ENCODE measurements at regions not wholly inside any gene's neighbourhood (a gene's known extent, or its start where the extent isn't known, plus 50 kb on each side); places are given as distances from the start of the nearest gene placed in this dataset.

GRCh38 chr2:226658555-226658954, 141.1 kb downstream of the IRS1 start:
- H3K36me3 Mint-ChIP-seq (ENCODE audit: low read depth), result no peaks in the 10 kb centered on the region
- Histone ChIP-seq H3K79me2 (replicated peaks; ENCODE audit: insufficient read depth) (no peaks in the 10 kb centered on the region), H3K4me1 (ENCODE audit: insufficient read depth) (no peaks in the 10 kb centered on the region; the same call in 1 of the 2 replicates), H4K20me1 (replicated peaks; ENCODE audit: insufficient read depth) (no peaks in the 10 kb centered on the region), H3K4me3 (no peak overlapping the region), H3K27me3 (ENCODE audit: insufficient read depth) (no peaks in the 10 kb centered on the region), H3F3A (replicated peaks; ENCODE audit: low read depth) (no peaks in the 10 kb centered on the region), H3K9me2 (ENCODE audit: insufficient read depth) (peaks cover 30% of the 10 kb centered on the region), H2AFZ (no peak overlapping the region; the same call in 1 of the 2 replicates), H3K36me3 (ENCODE audit: insufficient read depth) (no peaks in the 10 kb centered on the region), H3K27ac (ENCODE audit: low read depth) (no peak overlapping the region), H3K4me2 (no peak overlapping the region)
- no peak for TF ChIP-seq ZNF331 (CRISPR knock-in tag; IDR thresholded peaks at IDR 0.05; ENCODE audit: low read depth)
- TF ChIP-seq ETS1 (IDR thresholded peaks at IDR 0.05), result no peak
- TF ChIP-seq REST (IDR thresholded peaks at IDR 0.05; ENCODE audit: unreplicated experiment), result no peak
- TF ChIP-seq EZH2 (IDR thresholded peaks at IDR 0.05; ENCODE audit: low read depth, unreplicated experiment), result no peak
- no peak for TF ChIP-seq POLR2AphosphoS5 (IDR thresholded peaks at IDR 0.05; ENCODE audit: low read depth)
- TF ChIP-seq ZNF114 (CRISPR knock-in tag; IDR thresholded peaks at IDR 0.05), result no peak
- no peak for TF ChIP-seq JUNB (IDR thresholded peaks at IDR 0.05; ENCODE audit: unreplicated experiment)
- TF ChIP-seq CREB1 (CRISPR knock-in tag; IDR thresholded peaks at IDR 0.05; ENCODE audit: low read depth), result no peak
- no peak for TF ChIP-seq CTCF (conservative IDR thresholded peaks at IDR 0.05; ENCODE audit: low read depth in 2 of 2)
- no peak for TF ChIP-seq ZNF462 (CRISPR knock-in tag; IDR thresholded peaks at IDR 0.05)
- no peak for TF ChIP-seq STAT1 (IDR thresholded peaks at IDR 0.05; ENCODE audit: unreplicated experiment)
- TF ChIP-seq EZH2phosphoT487 (IDR thresholded peaks at IDR 0.05; ENCODE audit: unreplicated experiment), result no peak
- no peak overlapping the region for H3K27ac Mint-ChIP-seq
- H3K4me3 Mint-ChIP-seq, result no peak overlapping the region
- peaks cover 11% of the 10 kb centered on the region; the same call in 2 of the 3 replicates for H3K4me1 Mint-ChIP-seq
- DNase-seq (ENCODE audit: low spot score) (no peak), ATAC-seq (no peak)
- H3K27me3 Mint-ChIP-seq (ENCODE audit: insufficient read depth, low read depth, poor library complexity), result peaks cover 3% of the 10 kb centered on the region
- no peaks in the 10 kb centered on the region for H3K9me3 Mint-ChIP-seq
